GM23338 (cell line): ENCODE measurements at regions not wholly inside any gene's neighbourhood (a gene's known extent, or its start where the extent isn't known, plus 50 kb on each side); places are given as distances from the start of the nearest gene placed in this dataset.
"Not testable (repeated sequence)": the region's sequence is repeated elsewhere in the genome, so short reads cannot be mapped to it uniquely, and the experiment has no call there.

Experiments used
- ATAC-seq: fragments of 200-7000 bp; cut with Tn5 transposase; 3 replicates; pipeline ENCODE4 v1.9.1; 2020
- DNase-seq: peaks from one replicate; pipeline ENCODE4 v3.0.0-alpha.2; 2015; ENCODE audit warnings: low spot score
- H2AFZ ChIP-seq: fragments of 200-600 bp; sonication (generic); 2 replicates; pipeline ENCODE4 v1.8.0; 2016; ENCODE audit warnings: antibody characterized with exemption, mild to moderate bottlenecking, moderate library complexity
- H3F3A ChIP-seq: fragments of 200-600 bp; sonication (generic); replicated peaks from 2 replicates; pipeline ENCODE4 v1.8.0; 2017; ENCODE audit warnings: antibody characterized with exemption, mixed run types, low read depth
- H3K27ac ChIP-seq: fragments of 200-600 bp; sonication (generic); 2 replicates; pipeline ENCODE4 v1.6.1; 2016; ENCODE audit warnings: low read depth
- H3K27me3 ChIP-seq: fragments of 200-600 bp; sonication (generic); 2 replicates; pipeline ENCODE4 v1.8.0; 2016; ENCODE audit warnings: mild to moderate bottlenecking, mixed run types, moderate library complexity; ENCODE audit not compliant: insufficient read depth
- H3K36me3 ChIP-seq: fragments of 200-600 bp; sonication (generic); 2 replicates; pipeline ENCODE4 v1.8.0; 2016; ENCODE audit warnings: mild to moderate bottlenecking; ENCODE audit not compliant: insufficient read depth
- H3K4me1 ChIP-seq: fragments of 200-600 bp; sonication (generic); 2 replicates; pipeline ENCODE4 v1.8.0; 2016; ENCODE audit warnings: mild to moderate bottlenecking, moderate library complexity; ENCODE audit not compliant: insufficient read depth
- H3K4me2 ChIP-seq: fragments of 200-600 bp; sonication (generic); 2 replicates; pipeline ENCODE4 v1.7.1; 2017; ENCODE audit warnings: mixed run types
- H3K4me3 ChIP-seq: fragments of 200-600 bp; sonication (generic); 2 replicates; pipeline ENCODE4 v1.6.1; 2016; ENCODE audit warnings: mixed run types
- H3K79me2 ChIP-seq: fragments of 200-600 bp; sonication (generic); replicated peaks from 2 replicates; pipeline ENCODE4 v1.8.0; 2017; ENCODE audit warnings: mild to moderate bottlenecking; ENCODE audit not compliant: insufficient read depth
- H3K9me2 ChIP-seq: fragments of 200-600 bp; sonication (generic); 2 replicates; pipeline ENCODE4 v1.8.0; 2017; ENCODE audit not compliant: insufficient read depth
- H4K20me1 ChIP-seq: fragments of 200-600 bp; sonication (generic); replicated peaks from 2 replicates; pipeline ENCODE4 v1.8.0; 2017; ENCODE audit warnings: mild to moderate bottlenecking; ENCODE audit not compliant: insufficient read depth
- H3K27ac Mint-ChIP-seq: 2 replicates; pipeline ENCODE4 v1.8.0; 2020; ENCODE audit warnings: inconsistent platforms, mild to moderate bottlenecking, moderate library complexity, mixed read lengths
- H3K27me3 Mint-ChIP-seq: 3 replicates; pipeline ENCODE4 v1.8.0; 2022; ENCODE audit warnings: low read depth, mild to moderate bottlenecking, moderate library complexity, mixed read lengths, inconsistent platforms; ENCODE audit not compliant: insufficient read depth, poor library complexity
- H3K36me3 Mint-ChIP-seq: 3 replicates; pipeline ENCODE4 v1.8.0; 2021; ENCODE audit warnings: low read depth, mild to moderate bottlenecking, inconsistent platforms, moderate library complexity, mixed read lengths
- H3K4me1 Mint-ChIP-seq: 3 replicates; pipeline ENCODE4 v1.8.0; 2020; ENCODE audit warnings: mild to moderate bottlenecking, inconsistent platforms, mixed read lengths
- H3K4me3 Mint-ChIP-seq: 3 replicates; pipeline ENCODE4 v1.8.0; 2021; ENCODE audit warnings: moderate library complexity, mild to moderate bottlenecking, inconsistent platforms, mixed read lengths
- H3K9me3 Mint-ChIP-seq: 3 replicates; pipeline ENCODE4 v1.8.0; 2020; ENCODE audit warnings: moderate library complexity, mild to moderate bottlenecking, inconsistent platforms, mixed read lengths
- EZH2 ChIP-seq: fragments of 200-600 bp; sonication (generic); IDR thresholded peaks from one replicate; pipeline ENCODE4 v1.8.0; 2017; ENCODE audit warnings: antibody characterized with exemption, mild to moderate bottlenecking, low read depth; ENCODE audit not compliant: unreplicated experiment
- EZH2phosphoT487 ChIP-seq: fragments of 200-600 bp; sonication (generic); IDR thresholded peaks from one replicate; pipeline ENCODE4 v1.8.1; 2018; ENCODE audit warnings: antibody characterized with exemption; ENCODE audit not compliant: unreplicated experiment
- STAT1 ChIP-seq: IDR thresholded peaks from one replicate; pipeline ENCODE4 v1.6.1; 2016; ENCODE audit warnings: antibody characterized with exemption; ENCODE audit not compliant: unreplicated experiment
- ZNF331 ChIP-seq: fragments of 250-450 bp; sonication (Bioruptor Pico); IDR thresholded peaks from 2 replicates; pipeline ENCODE4 v1.5.0; 2020; ENCODE audit warnings: low read depth, mild to moderate bottlenecking, moderate library complexity
- TF ChIP-seq, protein P1 (sequence below), 2 experiments: fragments of 200-600 bp in 1 of 2; sonication (generic) in 1 of 2; conservative IDR thresholded peaks; 2 replicates each; pipeline versions ENCODE4 v1.5.1 to v1.6.1; 2016 to 2017; ENCODE audit warnings: antibody characterized with exemption in 2 of 2, low read depth in 2 of 2, mild to moderate bottlenecking in 2 of 2, moderate library complexity in 1 of 2

DNA sequence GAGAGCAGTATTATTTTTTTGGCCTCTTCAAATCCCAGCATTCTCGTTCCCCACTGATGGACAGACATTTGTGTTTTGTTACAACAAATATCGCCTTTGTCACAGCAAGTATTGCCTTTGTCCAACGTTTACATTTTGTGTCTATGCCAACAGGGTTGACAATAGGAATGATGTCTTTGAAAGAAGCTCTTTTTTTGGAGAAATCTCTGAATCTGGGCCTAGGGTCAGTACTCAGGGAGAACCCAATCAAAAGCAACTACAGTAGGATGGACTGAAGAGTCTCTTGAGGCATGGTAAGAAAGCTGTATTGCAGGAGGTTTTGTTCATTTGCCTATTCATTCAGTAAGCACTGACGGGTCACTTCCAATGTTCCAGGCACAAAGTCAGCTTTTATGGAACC lies 57.7 kb upstream of the KLF14 start:
- no peak overlapping the region for H3K27ac Mint-ChIP-seq
- no peak for ATAC-seq
- H3K4me1 Mint-ChIP-seq, result peaks cover 12% of the 10 kb centered on the region
- DNase-seq, result no peak
- no peaks in the 10 kb centered on the region for H3F3A ChIP-seq
- H3K36me3 ChIP-seq, result no peaks in the 10 kb centered on the region
- no peak overlapping the region for H3K4me2 ChIP-seq
- no peaks in the 10 kb centered on the region for H3K27me3 ChIP-seq
- H3K27ac ChIP-seq, result no peak overlapping the region
- H3K79me2 ChIP-seq, result no peaks in the 10 kb centered on the region
- no peaks in the 10 kb centered on the region for H3K9me3 Mint-ChIP-seq
- no peak overlapping the region for H3K4me3 ChIP-seq
- no peak overlapping the region for H3K4me3 Mint-ChIP-seq
- H3K9me2 ChIP-seq, result no peaks in the 10 kb centered on the region
- H3K36me3 Mint-ChIP-seq, result no peaks in the 10 kb centered on the region
- no peaks in the 10 kb centered on the region for H4K20me1 ChIP-seq
- H2AFZ ChIP-seq, result no peak overlapping the region
- TF ChIP-seq EZH2phosphoT487 (no peak), EZH2 (no peak)
- H3K27me3 Mint-ChIP-seq, result peaks cover 2% of the 10 kb centered on the region
- peaks cover 13% of the 10 kb centered on the region for H3K4me1 ChIP-seq

DNA sequence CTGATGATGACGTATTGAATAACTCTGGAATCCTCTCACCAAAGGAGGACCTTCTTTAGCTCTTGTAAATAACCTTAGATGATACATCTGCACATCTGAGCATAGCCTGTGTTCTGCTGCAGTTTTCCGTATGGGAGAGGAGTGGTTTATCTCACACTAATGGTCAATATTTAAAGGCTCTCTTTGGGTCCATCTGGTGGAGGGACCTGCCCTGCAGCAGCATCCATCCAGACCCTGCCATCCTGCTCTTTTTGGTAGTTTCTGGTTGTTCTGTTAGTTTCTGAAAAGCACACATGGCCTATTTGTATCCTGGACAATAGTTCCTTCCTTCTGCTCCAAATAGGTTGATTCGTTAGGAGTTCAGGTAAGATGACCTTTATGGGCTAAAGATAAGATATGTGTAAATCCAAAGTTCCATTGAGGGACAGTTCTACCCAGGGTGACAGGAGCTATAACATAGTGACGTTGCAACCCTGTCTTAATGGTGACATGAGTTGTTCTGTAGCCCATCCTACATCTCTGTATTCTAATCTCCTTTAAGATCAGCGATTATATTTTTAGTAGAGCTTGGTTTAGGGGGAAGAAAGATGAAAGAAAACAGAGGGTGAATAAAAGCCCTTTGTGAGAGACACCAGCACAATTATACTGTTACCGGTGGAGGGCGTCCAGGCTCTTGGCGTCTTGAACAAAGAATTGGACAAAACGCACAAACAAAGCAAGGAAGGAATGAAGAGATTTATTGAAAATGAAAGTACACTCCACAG lies 60.0 kb upstream of the KLF14 start:
- H3K36me3 Mint-ChIP-seq, result no peaks in the 10 kb centered on the region
- peaks cover 2% of the 10 kb centered on the region for H3K27me3 Mint-ChIP-seq
- ATAC-seq, result peak; percentile 51
- peak overlapping the region; percentile 9; the same call in 1 of the 2 replicates for H2AFZ ChIP-seq
- H3K27ac ChIP-seq, result no peak overlapping the region
- no peak overlapping the region for H3K4me3 Mint-ChIP-seq
- DNase-seq, result peak; percentile 43
- H3K4me2 ChIP-seq, result 0 out of 2 replicates have a peak overlapping the region, but pooled peaks have one; percentile 1
- H3K9me3 Mint-ChIP-seq, result no peaks in the 10 kb centered on the region; the same call in 2 of the 3 replicates
- H3K9me2 ChIP-seq, result no peaks in the 10 kb centered on the region
- H3K27ac Mint-ChIP-seq, result no peak overlapping the region
- no peak overlapping the region for H3K4me3 ChIP-seq
- H3K4me1 Mint-ChIP-seq, result peaks cover 12% of the 10 kb centered on the region
- H3K4me1 ChIP-seq, result peaks cover 13% of the 10 kb centered on the region
- no peaks in the 10 kb centered on the region for H3F3A ChIP-seq
- TF ChIP-seq EZH2, result no peak
- TF ChIP-seq, protein P1, sequence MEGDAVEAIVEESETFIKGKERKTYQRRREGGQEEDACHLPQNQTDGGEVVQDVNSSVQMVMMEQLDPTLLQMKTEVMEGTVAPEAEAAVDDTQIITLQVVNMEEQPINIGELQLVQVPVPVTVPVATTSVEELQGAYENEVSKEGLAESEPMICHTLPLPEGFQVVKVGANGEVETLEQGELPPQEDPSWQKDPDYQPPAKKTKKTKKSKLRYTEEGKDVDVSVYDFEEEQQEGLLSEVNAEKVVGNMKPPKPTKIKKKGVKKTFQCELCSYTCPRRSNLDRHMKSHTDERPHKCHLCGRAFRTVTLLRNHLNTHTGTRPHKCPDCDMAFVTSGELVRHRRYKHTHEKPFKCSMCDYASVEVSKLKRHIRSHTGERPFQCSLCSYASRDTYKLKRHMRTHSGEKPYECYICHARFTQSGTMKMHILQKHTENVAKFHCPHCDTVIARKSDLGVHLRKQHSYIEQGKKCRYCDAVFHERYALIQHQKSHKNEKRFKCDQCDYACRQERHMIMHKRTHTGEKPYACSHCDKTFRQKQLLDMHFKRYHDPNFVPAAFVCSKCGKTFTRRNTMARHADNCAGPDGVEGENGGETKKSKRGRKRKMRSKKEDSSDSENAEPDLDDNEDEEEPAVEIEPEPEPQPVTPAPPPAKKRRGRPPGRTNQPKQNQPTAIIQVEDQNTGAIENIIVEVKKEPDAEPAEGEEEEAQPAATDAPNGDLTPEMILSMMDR (conservative IDR thresholded peaks at IDR 0.05; ENCODE audit: low read depth in 2 of 2), result peak; percentile 31 to 36; a peak in 3 of 4 replicates
- H3K27me3 ChIP-seq, result no peaks in the 10 kb centered on the region
- H3K36me3 ChIP-seq, result no peaks in the 10 kb centered on the region
- no peaks in the 10 kb centered on the region for H3K79me2 ChIP-seq
- no peaks in the 10 kb centered on the region for H4K20me1 ChIP-seq

DNA sequence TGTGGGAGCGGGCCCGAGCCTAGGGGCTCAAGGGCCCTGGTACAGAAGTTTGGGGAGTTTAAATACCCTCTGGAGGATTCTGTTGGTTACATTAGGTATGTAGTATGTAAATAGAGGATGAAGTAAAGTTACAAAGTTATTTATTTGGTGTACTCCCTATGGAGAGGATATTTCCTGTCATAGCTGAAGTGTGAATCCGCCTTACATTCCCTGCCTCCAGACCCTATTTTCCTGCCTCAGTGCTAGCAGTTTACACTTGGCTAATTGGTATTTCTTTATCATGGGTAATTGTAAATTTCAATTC lies 60.6 kb upstream of the KLF14 start:
- Mint-ChIP-seq H3K4me3 (no peak overlapping the region), H3K9me3 (no peaks in the 10 kb centered on the region; the same call in 2 of the 3 replicates), H3K4me1 (peaks cover 12% of the 10 kb centered on the region), H3K27ac (no peak overlapping the region), H3K27me3 (peaks cover 2% of the 10 kb centered on the region), H3K36me3 (no peaks in the 10 kb centered on the region)
- H3K27me3 ChIP-seq, result no peaks in the 10 kb centered on the region
- H3K4me3 ChIP-seq, result no peak overlapping the region
- no peaks in the 10 kb centered on the region for H4K20me1 ChIP-seq
- H2AFZ ChIP-seq, result peak overlapping the region; percentile 9; the same call in 1 of the 2 replicates
- H3K9me2 ChIP-seq, result no peaks in the 10 kb centered on the region
- ATAC-seq (no peak), DNase-seq (no peak)
- 0 out of 2 replicates have a peak overlapping the region, but pooled peaks have one; percentile 1 for H3K4me2 ChIP-seq
- peaks cover 13% of the 10 kb centered on the region for H3K4me1 ChIP-seq
- H3K36me3 ChIP-seq, result no peaks in the 10 kb centered on the region
- H3K79me2 ChIP-seq, result no peaks in the 10 kb centered on the region
- H3K27ac ChIP-seq, result no peak overlapping the region
- no peaks in the 10 kb centered on the region for H3F3A ChIP-seq
- no peak for TF ChIP-seq STAT1
- TF ChIP-seq, protein P1 (conservative IDR thresholded peaks at IDR 0.05; ENCODE audit: low read depth in 2 of 2), result no peak
- no peak for TF ChIP-seq ZNF331 (CRISPR knock-in tag)
- TF ChIP-seq EZH2, result no peak

DNA sequence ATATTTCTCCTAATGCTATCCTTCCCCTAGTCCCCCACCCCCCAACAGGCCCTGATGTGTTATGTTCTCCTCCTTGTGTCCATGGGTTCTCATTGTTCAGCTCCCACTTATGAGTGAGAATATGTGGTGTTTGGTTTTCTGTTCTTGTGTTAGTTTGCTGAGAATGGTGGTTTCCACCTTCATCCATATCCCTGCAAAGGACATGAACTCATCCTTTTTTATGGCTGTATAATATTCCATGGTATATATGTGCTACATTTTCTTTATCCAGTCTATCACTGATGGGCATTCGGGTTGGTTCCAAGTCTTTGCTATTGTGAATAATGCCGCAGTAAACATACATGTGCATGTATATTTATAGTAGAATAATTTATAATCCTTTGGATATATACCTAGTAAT lies 62.4 kb upstream of the KLF14 start:
- ATAC-seq, H3K4me3 Mint-ChIP-seq, H3K79me2 ChIP-seq, H3K36me3 ChIP-seq, H3K36me3 Mint-ChIP-seq, H4K20me1 ChIP-seq, H3K27me3 Mint-ChIP-seq, H3K27ac ChIP-seq, H3K4me2 ChIP-seq, H3K9me2 ChIP-seq, H3K27me3 ChIP-seq, H3K9me3 Mint-ChIP-seq, H3K4me3 ChIP-seq, DNase-seq, H2AFZ ChIP-seq, H3F3A ChIP-seq, H3K27ac Mint-ChIP-seq: not testable (repeated sequence)
- H3K4me1 Mint-ChIP-seq, result peaks cover 12% of the 10 kb centered on the region
- H3K4me1 ChIP-seq, result peaks cover 13% of the 10 kb centered on the region
